AG10803 (cell line): ENCODE measurements at regions not wholly inside any gene's neighbourhood (a gene's known extent, or its start where the extent isn't known, plus 50 kb on each side); places are given as distances from the start of the nearest gene placed in this dataset.
A peak's percentile ranks its signal among the peaks of the same experiment; 100 is the strongest.

ENCODE experiments used
- DNase-seq: peaks from one replicate; pipeline ENCODE4 v3.0.0; 2010; ENCODE audit warnings: low read depth
- H3K4me3 ChIP-seq: 2 replicates; pipeline ENCODE4 v1.5.1; 2011; ENCODE audit warnings: mild to moderate bottlenecking, low read length, control low read depth
- CTCF ChIP-seq: conservative IDR thresholded peaks from 2 replicates; pipeline ENCODE4 v1.5.1; 2011; ENCODE audit warnings: mild to moderate bottlenecking, low read length, control low read depth, inconsistent platforms

- no peak for TF ChIP-seq CTCF
- no peak for DNase-seq
- no peak overlapping the region for H3K4me3 ChIP-seq
These were observed 65.5 kb downstream of the FRMPD3 start for GRCh38 chrX:107514944-107515343.

DNA sequence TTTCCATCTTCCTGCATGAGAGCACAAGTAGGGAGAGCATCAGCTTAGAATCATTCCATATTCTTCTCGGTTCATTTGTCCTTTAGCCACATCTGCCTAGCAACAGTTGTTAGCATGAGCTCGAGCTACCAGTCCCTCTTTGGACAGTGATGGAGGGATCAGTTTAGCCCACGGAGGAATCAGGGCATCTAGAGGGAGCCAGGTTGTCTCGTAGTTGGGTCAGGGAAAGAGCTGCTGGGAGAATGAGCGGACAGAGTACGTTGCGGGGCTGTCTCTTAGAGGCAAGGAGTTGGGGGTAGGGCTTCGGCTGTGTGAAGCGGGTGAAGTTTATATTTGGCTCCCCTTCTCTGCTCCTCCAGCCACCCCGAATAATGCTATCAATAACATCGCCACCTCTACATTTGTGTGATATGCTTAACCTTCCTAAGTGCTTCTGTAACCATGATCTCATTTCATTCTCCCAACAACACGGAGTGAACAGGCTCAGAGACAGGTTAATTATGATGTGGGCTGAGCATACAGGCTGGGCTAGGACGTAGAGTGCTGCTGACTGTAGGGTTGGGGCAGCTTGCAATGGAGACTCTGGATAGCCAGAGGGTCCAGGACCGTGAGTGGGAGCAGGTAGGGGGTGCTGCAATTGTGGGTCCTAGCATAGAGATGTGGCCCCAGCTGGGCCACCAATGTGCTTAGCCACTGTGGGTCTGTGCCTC lies 72.6 kb downstream of the FRMPD3 start:
- DNase-seq: no peak
- no peak for TF ChIP-seq CTCF
- H3K4me3 ChIP-seq: no peak overlapping the region

DNA sequence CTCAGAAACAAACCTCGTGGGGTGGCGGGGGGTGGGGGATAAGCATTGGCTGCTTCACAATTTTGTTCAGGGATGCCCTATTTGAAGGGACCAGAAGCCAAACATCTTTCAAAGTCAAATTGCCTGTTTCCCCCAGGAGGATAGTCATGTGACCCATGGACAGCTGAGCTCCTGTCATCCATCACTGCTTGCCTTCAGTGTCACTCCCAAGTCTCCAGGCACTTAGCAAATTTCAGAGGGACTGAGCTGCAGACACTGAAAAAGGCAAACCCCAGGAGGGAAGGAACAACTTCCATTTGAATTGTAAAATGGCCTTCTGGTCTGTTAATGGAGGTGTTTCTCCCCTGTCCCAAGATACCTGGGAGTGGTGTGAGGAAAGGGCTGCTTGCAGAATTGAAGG lies 73.4 kb downstream of the FRMPD3 start:
- no peak for DNase-seq
- H3K4me3 ChIP-seq: no peak overlapping the region
- TF ChIP-seq CTCF: no peak

- no peak for TF ChIP-seq CTCF
- no peak for DNase-seq
- H3K4me3 ChIP-seq: no peak overlapping the region
These were observed 76.7 kb downstream of the FRMPD3 start for GRCh38 chrX:107526141-107526540.

GRCh38 chrX:107530141-107530540 lies 80.7 kb downstream of the FRMPD3 start:
- no peak overlapping the region for H3K4me3 ChIP-seq
- TF ChIP-seq CTCF: no peak
- DNase-seq: no peak

DNA sequence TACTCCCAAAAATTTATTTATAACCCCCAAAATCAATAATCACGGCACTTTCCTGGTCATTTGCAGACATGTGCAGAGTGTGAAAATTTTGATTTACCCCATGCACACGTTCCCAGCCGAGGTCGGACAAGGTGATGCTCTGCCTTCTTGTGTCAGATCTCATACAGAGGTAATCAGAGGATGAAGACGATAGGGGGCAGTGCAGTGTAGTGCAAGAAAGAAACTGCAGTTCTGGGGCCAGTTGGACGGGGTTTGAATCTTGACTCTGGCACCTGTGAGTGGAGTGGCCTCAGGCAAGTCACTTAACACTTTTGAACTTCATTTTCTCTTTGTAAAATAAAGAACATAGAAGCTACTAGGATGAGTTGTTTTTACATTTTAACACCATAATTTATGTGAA lies 88.4 kb downstream of the FRMPD3 start:
- H3K4me3 ChIP-seq: no peak overlapping the region
- DNase-seq: peak; percentile 41
- peak; percentile 59 for TF ChIP-seq CTCF

DNA sequence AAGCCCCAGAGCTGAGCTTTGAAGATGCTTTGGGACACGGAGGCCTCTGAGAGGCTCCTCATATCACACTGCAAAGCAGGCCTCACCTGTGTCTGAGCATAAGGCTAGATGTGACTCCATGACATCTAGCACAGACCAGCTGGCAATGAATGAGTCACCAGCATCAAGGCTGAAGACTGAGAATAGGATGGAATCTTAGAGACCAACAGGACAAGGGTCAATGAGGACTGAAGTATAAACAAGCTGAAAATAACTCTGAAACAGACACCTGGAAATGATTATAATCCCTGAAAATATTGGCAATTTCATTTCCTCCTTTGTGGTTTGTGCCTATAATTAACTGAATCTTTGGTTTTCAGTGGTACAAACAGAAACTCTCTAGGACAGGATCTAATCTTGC lies 87.1 kb upstream of the PRPS1 start:
- no peak overlapping the region for H3K4me3 ChIP-seq
- no peak for TF ChIP-seq CTCF
- peak; percentile 50 for DNase-seq
